ENCODE measurements at regions not wholly inside any gene's neighbourhood (a gene's known extent, or its start where the extent isn't known, plus 50 kb on each side); places are given as distances from the start of the nearest gene placed in this dataset.

GRCh38 chr4:151905197-151905596 lies 144.4 kb upstream of the GATB start:
- no peak for TF ChIP-seq MYC (IDR thresholded peaks at IDR 0.05; ENCODE audit: insufficient read depth, insufficient read length, insufficient replicate concordance, low read length, severe bottlenecking)
- no peak for TF ChIP-seq ELK1 (IDR thresholded peaks at IDR 0.05; ENCODE audit: low read depth, low read length)
- TF ChIP-seq NFYB (IDR thresholded peaks at IDR 0.05; ENCODE audit: insufficient read depth, low read depth, low read length): no peak
- no peak for TF ChIP-seq RFX5 (IDR thresholded peaks at IDR 0.05; ENCODE audit: low read depth, low read length)
- TF ChIP-seq E2F8 (IDR thresholded peaks at IDR 0.05; ENCODE audit: low read depth, partially characterized antibody): no peak
- TF ChIP-seq, protein P1, sequence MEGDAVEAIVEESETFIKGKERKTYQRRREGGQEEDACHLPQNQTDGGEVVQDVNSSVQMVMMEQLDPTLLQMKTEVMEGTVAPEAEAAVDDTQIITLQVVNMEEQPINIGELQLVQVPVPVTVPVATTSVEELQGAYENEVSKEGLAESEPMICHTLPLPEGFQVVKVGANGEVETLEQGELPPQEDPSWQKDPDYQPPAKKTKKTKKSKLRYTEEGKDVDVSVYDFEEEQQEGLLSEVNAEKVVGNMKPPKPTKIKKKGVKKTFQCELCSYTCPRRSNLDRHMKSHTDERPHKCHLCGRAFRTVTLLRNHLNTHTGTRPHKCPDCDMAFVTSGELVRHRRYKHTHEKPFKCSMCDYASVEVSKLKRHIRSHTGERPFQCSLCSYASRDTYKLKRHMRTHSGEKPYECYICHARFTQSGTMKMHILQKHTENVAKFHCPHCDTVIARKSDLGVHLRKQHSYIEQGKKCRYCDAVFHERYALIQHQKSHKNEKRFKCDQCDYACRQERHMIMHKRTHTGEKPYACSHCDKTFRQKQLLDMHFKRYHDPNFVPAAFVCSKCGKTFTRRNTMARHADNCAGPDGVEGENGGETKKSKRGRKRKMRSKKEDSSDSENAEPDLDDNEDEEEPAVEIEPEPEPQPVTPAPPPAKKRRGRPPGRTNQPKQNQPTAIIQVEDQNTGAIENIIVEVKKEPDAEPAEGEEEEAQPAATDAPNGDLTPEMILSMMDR (IDR thresholded peaks at IDR 0.05 in 2 of 3, conservative IDR thresholded peaks at IDR 0.05 in 1 of 3; ENCODE audit: control insufficient read depth in 2 of 3, extremely low read depth in 1 of 3, insufficient read depth in 1 of 3, low read depth in 3 of 3, low read length in 3 of 3): no peak
- no peak for TF ChIP-seq POLR2AphosphoS5 (IDR thresholded peaks at IDR 0.05; ENCODE audit: low read length)
- TF ChIP-seq ZNF687 (IDR thresholded peaks at IDR 0.05): no peak
- no peak for TF ChIP-seq TARDBP (IDR thresholded peaks at IDR 0.05; ENCODE audit: borderline replicate concordance)
- no peak for TF ChIP-seq RCOR1 (conservative IDR thresholded peaks at IDR 0.05; ENCODE audit: low read depth, low read length)
- TF ChIP-seq NRF1 (conservative IDR thresholded peaks at IDR 0.05; ENCODE audit: low read depth, low read length): no peak
- no peak for TF ChIP-seq KDM1A (IDR thresholded peaks at IDR 0.05; ENCODE audit: borderline replicate concordance)

Measured in GM12878 (cell line).